GM18505 (cell line): ENCODE measurements at regions not wholly inside any gene's neighbourhood (a gene's known extent, or its start where the extent isn't known, plus 50 kb on each side); places are given as distances from the start of the nearest gene placed in this dataset.
"Not testable (repeated sequence)": the region's sequence is repeated elsewhere in the genome, so short reads cannot be mapped to it uniquely, and the experiment has no call there.

Experiments
- ATAC-seq: cut with Tn5 transposase; IDR thresholded peaks from one replicate; pipeline ENCODE4 v1.9.1; 2021; ENCODE audit not compliant: unreplicated experiment
- POLR2A ChIP-seq: IDR thresholded peaks from 4 replicates; pipeline ENCODE4 v1.6.1; 2011; ENCODE audit warnings: borderline replicate concordance; ENCODE audit not compliant: insufficient read depth, insufficient read length; ENCODE audit errors: extremely low read depth

DNA sequence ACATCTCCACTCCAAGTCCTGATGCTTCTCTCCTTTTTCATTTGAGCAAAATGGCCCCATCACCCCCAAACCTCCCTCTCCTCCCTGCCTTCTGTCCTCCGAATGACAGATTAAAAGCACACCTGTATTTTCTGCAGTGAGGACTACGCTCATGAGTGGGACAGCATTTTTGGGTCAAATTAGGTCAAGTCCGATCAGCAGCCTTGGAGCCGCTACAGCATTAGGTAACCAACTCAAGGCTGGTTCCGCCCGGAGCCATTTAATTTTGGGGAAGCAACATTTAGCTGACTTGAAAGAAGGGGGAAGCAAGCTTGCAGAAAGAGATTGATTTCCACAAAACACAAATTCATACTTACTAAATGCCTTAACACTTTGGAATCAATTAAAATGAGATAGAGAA is 324.1 kb upstream of the CDH5 start:
- no peak for ATAC-seq
- no peak for TF ChIP-seq POLR2A

DNA sequence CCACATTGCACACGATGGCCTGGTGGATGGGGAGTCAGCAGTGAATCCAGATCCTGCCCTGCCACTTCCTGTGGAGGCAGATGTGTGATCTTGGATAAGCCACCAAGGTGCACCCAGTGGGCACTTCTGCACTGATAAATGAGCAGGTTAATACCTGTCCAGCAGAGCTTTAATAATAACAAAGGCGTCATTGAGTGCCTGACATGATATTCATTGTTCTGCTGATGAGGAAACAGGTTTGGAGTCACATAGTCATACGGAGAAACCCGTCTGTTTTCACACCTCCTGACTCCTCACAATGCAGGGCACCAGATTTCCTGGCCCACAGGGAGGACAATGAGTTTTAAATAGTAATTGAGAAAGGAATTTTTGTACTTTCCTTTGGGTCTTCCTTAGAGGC is 324.6 kb upstream of the CDH5 start:
- TF ChIP-seq POLR2A: no peak
- ATAC-seq: no peak

DNA sequence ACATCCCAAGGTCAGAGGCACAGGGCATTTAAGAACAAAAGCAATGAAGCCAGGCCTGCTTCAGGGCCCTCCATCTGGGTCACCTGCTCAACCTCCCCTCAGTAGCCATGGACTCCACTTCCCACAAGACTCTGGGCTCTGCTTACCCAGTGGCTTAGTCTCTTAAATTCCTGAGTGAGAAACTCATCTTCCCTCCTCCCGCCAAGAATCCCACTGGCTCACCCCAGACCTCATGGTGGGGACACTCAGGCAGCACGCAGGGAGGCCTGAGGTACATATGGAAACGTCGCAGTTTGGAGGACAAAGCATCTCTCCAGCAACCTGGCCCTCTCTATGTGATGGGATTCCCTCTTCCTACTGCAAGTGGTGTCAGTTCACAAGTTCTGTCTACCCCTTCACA is 326.7 kb upstream of the CDH5 start:
- ATAC-seq: no peak
- TF ChIP-seq POLR2A: no peak

DNA sequence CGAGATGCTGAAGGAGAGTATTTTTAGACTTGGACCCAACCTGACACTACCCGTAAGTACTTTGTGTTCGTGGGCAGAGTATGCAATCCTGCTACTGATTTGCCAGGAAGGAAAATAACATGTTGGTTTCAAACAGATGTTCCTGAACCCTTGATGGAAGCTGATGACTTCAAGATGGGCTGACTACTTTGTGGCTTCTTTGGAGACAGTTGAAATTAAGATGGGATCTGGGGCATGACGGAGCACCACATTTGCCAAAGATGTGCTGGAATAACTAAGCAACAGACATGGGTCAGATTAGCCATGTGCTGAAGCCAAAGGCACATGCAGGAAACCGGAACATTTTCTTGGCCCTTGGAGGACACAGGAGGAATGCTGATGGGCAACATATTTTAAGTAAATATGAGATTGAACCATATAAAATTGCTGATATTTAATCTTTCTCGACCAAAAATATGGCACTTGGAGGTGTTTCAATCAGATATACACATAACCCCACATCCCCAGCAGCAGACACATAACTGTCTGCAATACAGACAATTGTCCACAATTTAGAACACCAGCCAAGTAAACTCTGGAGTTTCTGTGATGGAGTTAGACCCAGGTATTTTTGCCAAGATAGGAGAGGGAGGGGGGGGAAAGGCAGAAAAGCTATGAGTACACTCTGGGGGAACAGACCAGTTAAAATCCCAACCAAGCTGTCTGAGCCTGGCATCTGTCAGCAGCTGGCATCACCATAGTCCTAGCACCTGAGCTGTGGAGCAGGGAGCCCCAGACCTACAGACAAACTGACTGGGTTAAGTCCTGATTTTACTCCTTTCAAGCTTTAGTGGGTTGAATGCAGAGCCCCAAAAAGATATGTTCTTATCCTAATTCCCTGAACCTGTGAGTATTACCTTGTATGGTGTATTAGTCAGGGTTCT is 329.4 kb upstream of the CDH5 start:
- TF ChIP-seq POLR2A: no peak
- no peak for ATAC-seq

DNA sequence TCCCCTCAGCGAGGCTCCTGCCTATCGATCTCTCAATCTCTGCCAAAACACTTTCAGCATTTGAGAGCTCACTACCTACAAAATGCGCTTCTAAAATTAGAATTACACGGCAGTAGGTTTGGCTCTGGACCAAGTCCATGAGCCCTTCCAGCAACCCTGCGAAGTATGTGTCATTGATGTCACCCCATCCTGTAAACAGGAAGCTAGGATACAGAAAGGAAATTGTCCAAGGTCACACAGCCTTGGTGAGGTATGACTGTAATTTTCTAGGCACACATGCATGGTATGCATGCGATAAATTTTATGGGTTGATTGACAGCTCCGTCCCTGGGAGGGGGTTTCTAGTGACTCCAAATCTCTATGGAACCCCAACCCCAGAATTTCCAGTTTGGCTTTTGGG is 330.3 kb upstream of the CDH5 start:
- TF ChIP-seq POLR2A: no peak
- ATAC-seq: no peak

DNA sequence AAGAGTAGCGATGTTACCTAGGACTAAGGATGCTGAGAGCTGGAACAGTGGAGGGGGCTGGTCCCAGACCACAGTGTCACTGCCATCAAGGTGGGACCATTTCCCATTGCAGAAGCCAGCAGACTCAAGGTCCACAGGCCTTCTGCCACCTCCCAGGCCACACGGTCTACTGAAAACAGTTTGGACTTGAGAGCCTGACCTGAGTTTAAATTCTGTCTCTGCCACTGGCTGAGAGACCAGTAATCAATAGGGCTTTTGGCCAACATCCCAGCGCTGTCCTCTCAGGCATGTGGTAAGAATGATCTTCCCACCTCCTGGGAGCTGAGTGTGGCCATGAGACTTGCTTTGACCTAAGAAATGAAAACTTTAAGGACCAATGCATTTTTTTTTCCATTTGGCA is 331.4 kb upstream of the CDH5 start:
- ATAC-seq: no peak
- TF ChIP-seq POLR2A: no peak

DNA sequence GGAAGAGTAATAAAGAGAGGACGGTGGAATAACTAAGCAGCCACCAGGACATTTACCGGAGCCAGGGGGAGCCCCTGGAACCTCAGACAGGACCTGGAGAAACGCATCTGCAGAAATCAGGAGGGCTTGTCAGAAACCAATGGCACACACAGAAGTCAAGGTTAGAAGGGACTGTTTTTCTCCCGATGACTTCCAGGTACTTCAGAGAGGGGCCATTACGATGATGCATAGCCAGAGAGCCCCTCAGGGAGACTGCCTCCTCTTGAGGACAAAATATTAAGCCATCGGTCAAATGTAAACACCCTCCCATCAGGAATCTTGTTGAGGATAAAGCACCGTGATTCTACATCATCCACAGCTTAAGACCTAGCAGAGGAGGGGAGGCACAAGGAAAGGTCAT is 333.6 kb upstream of the CDH5 start:
- TF ChIP-seq POLR2A: no peak
- ATAC-seq: no peak

DNA sequence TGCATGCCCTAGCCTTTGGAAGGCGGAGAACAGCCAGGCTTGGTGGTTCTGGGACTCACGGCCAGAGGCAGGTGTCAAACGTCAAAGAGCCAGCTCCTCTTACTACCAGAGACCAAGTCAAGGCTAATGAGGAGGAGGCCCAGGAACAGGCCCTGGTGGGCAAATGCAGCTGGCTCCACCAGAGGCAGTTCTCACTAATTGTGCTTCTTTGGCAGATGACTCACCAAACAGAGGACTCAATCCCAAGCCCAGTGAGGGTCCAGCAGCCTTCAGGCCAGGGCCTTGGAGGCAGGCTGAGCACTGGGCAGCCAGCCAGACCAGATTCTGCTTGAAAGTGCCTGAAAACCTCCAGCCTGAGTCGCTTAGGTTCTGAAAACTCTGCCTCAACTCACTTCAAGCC is 336.5 kb upstream of the CDH5 start:
- TF ChIP-seq POLR2A: no peak
- no peak for ATAC-seq

DNA sequence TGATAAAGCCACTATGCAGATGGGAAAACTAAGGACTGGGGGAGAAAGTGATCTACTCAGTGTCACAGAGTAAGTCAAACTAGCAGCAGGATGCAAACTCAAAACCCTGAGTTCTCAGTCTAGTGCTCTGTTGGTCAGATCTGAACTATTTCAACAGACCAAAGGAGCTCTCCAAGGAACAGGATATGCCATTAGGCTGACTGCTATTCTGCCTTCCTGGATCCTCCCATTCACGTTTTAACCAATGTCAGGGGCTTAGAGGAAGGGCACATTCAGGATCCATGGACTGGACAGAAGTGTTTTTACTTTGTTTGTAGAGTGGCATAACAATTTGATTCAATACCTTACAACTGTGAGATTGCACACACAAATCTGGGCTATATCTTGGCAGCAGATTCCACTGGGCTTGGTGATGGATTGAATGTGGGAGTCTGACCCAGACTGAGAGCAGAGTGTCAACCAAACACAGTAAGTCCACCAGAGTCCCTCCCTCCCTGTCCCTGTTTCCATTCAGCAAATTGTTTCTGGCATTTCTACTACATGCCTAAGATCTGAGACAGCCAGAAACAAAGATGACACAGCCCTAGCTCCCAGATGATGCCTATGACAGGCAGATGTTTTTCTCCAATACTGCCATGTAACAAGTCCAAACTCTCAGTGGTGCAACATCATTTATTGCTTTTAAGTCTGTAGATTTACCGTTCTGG is 337.8 kb upstream of the CDH5 start:
- TF ChIP-seq POLR2A: no peak
- ATAC-seq: no peak

DNA sequence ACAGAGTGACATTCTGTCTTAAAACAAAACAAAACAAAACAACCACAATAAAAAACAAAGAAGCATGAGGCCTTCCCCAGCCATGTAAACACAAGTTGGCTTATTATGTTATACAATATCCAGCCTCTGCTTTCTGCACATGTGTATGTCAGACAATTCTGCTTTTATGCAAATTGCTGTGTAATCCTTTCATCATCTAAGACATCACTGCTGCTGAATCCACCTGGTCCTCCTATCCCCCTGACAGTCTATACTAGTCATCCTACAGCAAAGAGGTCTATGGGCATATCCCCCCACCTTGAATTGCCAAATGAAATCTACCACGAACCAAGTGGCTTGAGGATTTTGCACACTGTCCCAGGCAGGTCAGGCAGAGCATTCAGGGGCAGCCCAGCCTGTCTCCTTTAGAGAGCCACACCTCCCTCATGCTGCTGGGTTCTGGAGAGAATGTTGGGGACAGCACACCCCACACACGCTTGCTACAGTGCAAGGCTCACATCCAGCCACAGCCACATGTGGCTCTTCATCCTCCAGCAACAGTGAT is 339.6 kb upstream of the CDH5 start:
- ATAC-seq: no peak
- TF ChIP-seq POLR2A: no peak

DNA sequence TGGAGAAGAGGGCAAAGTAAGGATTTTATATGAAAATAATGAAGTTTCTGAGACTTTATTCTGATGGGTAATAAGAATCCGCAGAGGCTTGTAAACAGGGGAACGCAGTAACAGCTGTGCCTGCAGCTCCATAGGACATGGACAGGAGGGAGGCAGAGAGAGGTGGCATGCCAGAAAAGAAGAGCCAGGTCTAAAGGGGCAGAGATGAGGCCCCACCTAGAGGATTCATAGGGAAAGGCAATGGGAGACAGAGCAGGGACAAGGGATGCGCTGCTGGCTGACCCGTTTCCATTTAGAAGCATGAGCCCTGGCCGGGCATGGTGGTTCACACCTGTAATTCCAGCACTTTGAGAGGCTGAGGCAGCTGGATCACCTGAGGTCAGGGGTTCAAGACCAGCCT is 340.3 kb upstream of the CDH5 start:
- no peak for TF ChIP-seq POLR2A

DNA sequence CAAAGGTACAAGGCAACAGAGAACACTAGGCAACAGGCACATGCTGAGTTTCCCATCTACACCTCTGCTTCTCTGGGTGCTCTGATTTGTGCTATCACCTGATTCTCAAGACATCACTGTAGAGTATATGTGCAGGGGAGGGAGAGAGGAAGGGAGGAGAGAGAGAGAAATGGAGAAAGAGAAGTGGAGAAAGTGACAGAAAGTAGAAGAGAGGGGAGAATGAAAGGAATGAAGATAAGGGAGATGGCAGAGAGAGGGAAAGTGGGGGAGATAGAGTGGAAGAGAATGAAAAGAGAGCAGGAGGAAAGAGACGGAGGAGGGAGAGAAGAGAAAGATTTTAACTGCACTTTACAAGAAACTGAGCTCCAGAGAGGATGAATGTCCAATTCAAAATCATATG is 340.7 kb upstream of the CDH5 start:
- no peak for TF ChIP-seq POLR2A
- ATAC-seq: no peak

More for the DNA sequence above, 340.3 kb upstream of the CDH5 start:
- no peak for ATAC-seq

DNA sequence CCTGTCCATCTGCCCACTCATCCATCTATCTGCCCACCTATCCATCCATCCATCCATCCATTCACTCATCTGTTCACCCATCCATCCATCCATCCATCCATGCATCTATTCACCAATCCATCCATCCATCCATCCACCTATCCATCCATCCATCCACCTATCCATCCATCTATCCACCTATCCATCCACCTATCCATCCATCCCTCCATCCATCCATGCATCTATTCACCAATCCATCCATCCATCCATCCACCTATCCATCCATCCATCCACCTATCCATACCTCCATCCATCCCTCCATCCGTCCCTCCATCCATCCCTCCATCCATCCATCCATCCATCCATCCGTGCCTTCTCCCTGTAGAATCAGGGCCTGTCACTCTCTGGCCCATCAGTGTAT is 341.9 kb upstream of the CDH5 start:
- ATAC-seq: not testable (repeated sequence)

DNA sequence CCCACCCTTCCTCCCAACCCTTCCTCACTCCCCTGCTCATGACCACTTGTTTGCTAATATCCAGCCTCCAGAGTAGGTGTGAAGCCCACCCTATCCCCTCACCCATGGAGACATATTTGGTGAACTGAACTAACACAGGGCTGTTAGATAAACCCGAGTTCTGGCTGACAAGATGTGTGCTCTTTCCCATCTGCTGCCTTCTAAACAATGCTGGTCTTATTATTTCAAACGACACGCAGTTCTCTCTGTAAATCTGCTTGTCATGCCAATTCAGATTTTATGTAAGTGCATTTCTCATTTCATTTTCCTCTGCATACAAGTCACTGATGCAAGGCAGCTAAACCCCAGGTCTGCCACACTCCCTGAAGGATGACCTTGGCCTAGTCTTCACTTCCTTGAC is 343.0 kb upstream of the CDH5 start:
- no peak for ATAC-seq
- no peak for TF ChIP-seq POLR2A
